ENCODE measurements at regions not wholly inside any gene's neighbourhood (a gene's known extent, or its start where the extent isn't known, plus 50 kb on each side); places are given as distances from the start of the nearest gene placed in this dataset.

DNA sequence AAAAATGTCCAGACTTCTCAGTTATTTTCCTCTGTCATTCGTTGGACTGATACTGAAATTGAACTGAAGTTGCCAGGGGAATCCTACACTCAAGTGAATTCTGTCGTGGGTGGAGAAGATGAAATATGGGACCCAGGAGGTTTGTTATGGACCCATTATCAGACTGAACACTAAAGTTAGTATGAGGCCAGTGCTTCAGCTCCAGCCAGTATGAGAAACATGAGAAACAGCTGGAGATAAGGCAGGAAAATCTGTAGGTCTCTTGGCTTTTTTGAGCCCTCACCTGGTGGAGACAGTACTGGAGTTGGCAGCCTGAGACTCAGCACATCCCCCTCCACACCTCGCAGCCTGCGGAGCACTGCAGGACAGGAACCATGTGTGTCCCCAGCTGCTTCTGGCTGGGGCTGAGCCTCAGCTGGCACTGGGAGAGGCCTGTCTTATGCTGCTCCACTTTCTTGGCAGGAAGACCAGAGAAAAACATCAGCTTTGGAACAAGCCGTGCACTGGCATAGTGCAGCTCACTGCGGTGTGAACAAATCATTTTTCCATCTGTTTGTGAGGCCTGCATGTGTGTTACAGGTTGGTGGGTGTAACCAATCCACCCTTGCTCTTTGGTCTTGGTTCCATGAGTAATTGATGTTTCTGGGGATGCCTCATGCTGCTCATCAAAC, 641.0 kb downstream of the FGF9 start:
- peak in 1 of 2 donors; percentile 20 for DNase-seq
- Histone ChIP-seq H3K9me3 (peaks cover 0 to 1% (median 0%) of the 10 kb centered on the region in 4 donors), H3K27me3 (no peaks in the 10 kb centered on the region), H3K27ac (no peak overlapping the region), H3K4me1 (no peaks in the 10 kb centered on the region), H3K36me3 (no peaks in the 10 kb centered on the region), H3K4me3 (no peak overlapping the region)
- no peak for TF ChIP-seq POLR2A (IDR thresholded peaks at IDR 0.05)
- TF ChIP-seq, protein P1, sequence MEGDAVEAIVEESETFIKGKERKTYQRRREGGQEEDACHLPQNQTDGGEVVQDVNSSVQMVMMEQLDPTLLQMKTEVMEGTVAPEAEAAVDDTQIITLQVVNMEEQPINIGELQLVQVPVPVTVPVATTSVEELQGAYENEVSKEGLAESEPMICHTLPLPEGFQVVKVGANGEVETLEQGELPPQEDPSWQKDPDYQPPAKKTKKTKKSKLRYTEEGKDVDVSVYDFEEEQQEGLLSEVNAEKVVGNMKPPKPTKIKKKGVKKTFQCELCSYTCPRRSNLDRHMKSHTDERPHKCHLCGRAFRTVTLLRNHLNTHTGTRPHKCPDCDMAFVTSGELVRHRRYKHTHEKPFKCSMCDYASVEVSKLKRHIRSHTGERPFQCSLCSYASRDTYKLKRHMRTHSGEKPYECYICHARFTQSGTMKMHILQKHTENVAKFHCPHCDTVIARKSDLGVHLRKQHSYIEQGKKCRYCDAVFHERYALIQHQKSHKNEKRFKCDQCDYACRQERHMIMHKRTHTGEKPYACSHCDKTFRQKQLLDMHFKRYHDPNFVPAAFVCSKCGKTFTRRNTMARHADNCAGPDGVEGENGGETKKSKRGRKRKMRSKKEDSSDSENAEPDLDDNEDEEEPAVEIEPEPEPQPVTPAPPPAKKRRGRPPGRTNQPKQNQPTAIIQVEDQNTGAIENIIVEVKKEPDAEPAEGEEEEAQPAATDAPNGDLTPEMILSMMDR (IDR thresholded peaks at IDR 0.05): no peak
- no peak for TF ChIP-seq EP300 (IDR thresholded peaks at IDR 0.05)
- TF ChIP-seq POLR2AphosphoS5 (IDR thresholded peaks at IDR 0.05): no peak
- 53 to 72% (median 64%) methylated on average over 6 of the region's 6 CpGs for WGBS, 5 donors
- intact Hi-C loops (cut with DNase I; ENCODE audit: low total_unique reads): no loop called here

DNA sequence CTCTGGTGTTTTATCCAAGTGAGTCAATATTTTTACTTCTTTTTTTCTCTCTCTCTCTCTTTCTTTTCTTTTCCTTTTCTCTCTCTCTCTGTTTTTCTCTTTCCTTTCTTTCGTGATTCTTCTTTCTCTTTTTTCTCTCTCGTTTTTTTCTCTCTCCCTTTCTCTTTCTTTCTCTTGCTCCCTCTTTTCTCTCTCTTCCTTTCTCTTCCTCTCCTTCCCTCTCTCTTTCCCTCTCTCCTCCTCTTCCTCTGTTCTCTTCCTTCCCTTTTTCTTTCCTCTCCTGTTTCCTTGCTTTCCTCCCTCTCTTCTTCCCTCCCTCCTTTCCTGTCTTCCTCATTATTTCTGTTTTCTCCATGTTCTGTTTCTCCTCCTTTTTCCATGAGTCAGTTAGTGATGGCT, 641.5 kb downstream of the FGF9 start:
- no peak for DNase-seq
- 64 to 85% (median 74%) methylated on average over 2 of the region's 2 CpGs for WGBS, 5 donors
- no peaks in the 10 kb centered on the region for H3K4me1 ChIP-seq
- no peaks in the 10 kb centered on the region for H3K27me3 ChIP-seq
- no peak overlapping the region for H3K27ac ChIP-seq
- H3K9me3 ChIP-seq: no peaks in the 10 kb centered on the region
- intact Hi-C loops (cut with DNase I; ENCODE audit: low total_unique reads): no loop called here
- H3K4me3 ChIP-seq: no peak overlapping the region
- TF ChIP-seq, protein P1 (IDR thresholded peaks at IDR 0.05): no peak
- TF ChIP-seq POLR2AphosphoS5 (IDR thresholded peaks at IDR 0.05) (no peak), POLR2A (IDR thresholded peaks at IDR 0.05) (no peak), EP300 (IDR thresholded peaks at IDR 0.05) (no peak)
- H3K36me3 ChIP-seq: no peaks in the 10 kb centered on the region

- Histone ChIP-seq H3K27me3 (no peaks in the 10 kb centered on the region), H3K27ac (no peak overlapping the region), H3K36me3 (no peaks in the 10 kb centered on the region), H3K4me3 (no peak overlapping the region), H3K4me1 (no peaks in the 10 kb centered on the region), H3K9me3 (no peaks in the 10 kb centered on the region)
- TF ChIP-seq POLR2AphosphoS5 (IDR thresholded peaks at IDR 0.05) (no peak), POLR2A (IDR thresholded peaks at IDR 0.05) (no peak), EP300 (IDR thresholded peaks at IDR 0.05) (no peak)
- TF ChIP-seq, protein P1 (IDR thresholded peaks at IDR 0.05): no peak
- intact Hi-C loops (cut with DNase I; ENCODE audit: low total_unique reads): no loop called here
- WGBS, 5 donors: 65 to 75% (median 72%) methylated on average over 8 of the region's 8 CpGs
- no peak for DNase-seq
These were observed 645.7 kb downstream of the FGF9 start for GRCh38 chr13:22316494-22317025.

DNA sequence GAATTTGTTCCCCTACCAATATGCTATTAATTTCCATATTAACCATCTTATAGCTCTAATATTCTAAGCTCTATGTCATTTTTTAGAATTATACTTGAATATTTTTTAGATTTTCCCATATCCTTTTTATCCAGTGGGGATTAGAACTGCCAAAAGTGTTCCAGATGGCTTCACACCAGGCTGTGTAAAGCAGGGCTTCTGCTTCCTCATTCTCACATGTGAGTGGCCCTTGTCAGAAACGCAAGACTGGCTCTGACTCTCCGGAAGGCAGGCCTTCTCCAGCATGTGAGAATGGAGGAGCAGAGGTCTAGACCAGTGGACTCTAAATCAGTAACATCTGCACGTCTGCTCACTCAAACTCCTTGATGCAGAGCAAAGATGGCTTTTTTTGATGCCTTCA, 650.1 kb downstream of the FGF9 start:
- H3K27me3 ChIP-seq: no peaks in the 10 kb centered on the region
- DNase-seq: peak in 1 of 2 donors; percentile 7
- intact Hi-C loops (cut with DNase I; ENCODE audit: low total_unique reads): no loop called here
- TF ChIP-seq EP300 (IDR thresholded peaks at IDR 0.05) (no peak), POLR2AphosphoS5 (IDR thresholded peaks at IDR 0.05) (no peak), POLR2A (IDR thresholded peaks at IDR 0.05) (no peak)
- TF ChIP-seq, protein P1 (IDR thresholded peaks at IDR 0.05): no peak
- H3K36me3 ChIP-seq: no peaks in the 10 kb centered on the region
- no peaks in the 10 kb centered on the region for H3K9me3 ChIP-seq
- WGBS, 5 donors: 69 to 85% (median 80%) methylated on average over 3 of the region's 3 CpGs
- H3K4me1 ChIP-seq: no peaks in the 10 kb centered on the region
- no peak overlapping the region for H3K4me3 ChIP-seq
- no peak overlapping the region for H3K27ac ChIP-seq
